CD8-positive, alpha-beta memory T cell (primary cell): ENCODE measurements at regions not wholly inside any gene's neighbourhood (a gene's known extent, or its start where the extent isn't known, plus 50 kb on each side); places are given as distances from the start of the nearest gene placed in this dataset.
A peak's percentile ranks its signal among the peaks of the same experiment; 100 is the strongest.

Source experiments
- CTCF ChIA-PET: fragments of 350-600 bp; sonication (Branson Sonifier 250); formaldehyde crosslinking; loops from one replicate; lab custom pipeline; 2021; ENCODE audit warnings: antibody characterized with exemption; lab: Charles Lee
- POLR2A ChIA-PET: fragments of 350-600 bp; sonication (Branson Sonifier 250); formaldehyde crosslinking; loops from one replicate; lab custom pipeline; 2021; ENCODE audit warnings: antibody characterized with exemption; lab: Charles Lee
- DNase-seq, 5 donors: peaks; one replicate each; pipeline versions ENCODE4 v3.0.0 to v3.0.0-alpha.2; 2020 to 2022; ENCODE audit warnings: mixed read lengths in 1 of 5
- H3K27ac ChIP-seq: one replicate; pipeline ENCODE4 v1.7.0; 2013; ENCODE audit warnings: low read depth, mild to moderate bottlenecking, low read length, moderate library complexity
- H3K27me3 ChIP-seq: 2 replicates; pipeline ENCODE4 v1.7.0; 2013; ENCODE audit warnings: low read length, mild to moderate bottlenecking; ENCODE audit not compliant: insufficient read depth, poor library complexity, severe bottlenecking
- H3K36me3 ChIP-seq: 2 replicates; pipeline ENCODE4 v1.7.0; 2013; ENCODE audit warnings: mild to moderate bottlenecking, low read length, moderate library complexity; ENCODE audit not compliant: insufficient read depth
- H3K4me1 ChIP-seq: 2 replicates; pipeline ENCODE4 v1.7.0; 2013; ENCODE audit warnings: mild to moderate bottlenecking, low read length, moderate library complexity; ENCODE audit not compliant: insufficient read depth
- H3K4me3 ChIP-seq: 2 replicates; pipeline ENCODE4 v1.7.0; 2013; ENCODE audit warnings: mild to moderate bottlenecking, low read length
- H3K9me3 ChIP-seq: 2 replicates; pipeline ENCODE4 v1.7.0; 2013; ENCODE audit warnings: mild to moderate bottlenecking, low read length
- H3K27ac Mint-ChIP-seq, 8 donors: one replicate each; pipeline ENCODE4 v1.8.0; 2020 to 2021; ENCODE audit warnings: mixed read lengths in 8 of 8, mild to moderate bottlenecking in 6 of 8, inconsistent platforms in 3 of 8, moderate library complexity in 3 of 8
- H3K27me3 Mint-ChIP-seq, 2 donors: one replicate each; pipeline ENCODE4 v1.8.0; 2020 to 2021; ENCODE audit warnings: mixed read lengths in 2 of 2, mild to moderate bottlenecking in 1 of 2, moderate library complexity in 1 of 2
- H3K36me3 Mint-ChIP-seq, 3 donors: one replicate each; pipeline ENCODE4 v1.8.0; 2020 to 2021; ENCODE audit warnings: mixed read lengths in 3 of 3, inconsistent platforms in 1 of 3, mild to moderate bottlenecking in 1 of 3
- H3K4me1 Mint-ChIP-seq, 3 donors: one replicate each; pipeline ENCODE4 v1.8.0; 2020 to 2021; ENCODE audit warnings: mixed read lengths in 3 of 3, inconsistent platforms in 1 of 3, mild to moderate bottlenecking in 1 of 3
- H3K4me3 Mint-ChIP-seq, 7 donors: one replicate each; pipeline ENCODE4 v1.8.0; 2020 to 2021; ENCODE audit warnings: mixed read lengths in 7 of 7, mild to moderate bottlenecking in 6 of 7, moderate library complexity in 4 of 7, inconsistent platforms in 2 of 7
- H3K9me3 Mint-ChIP-seq, 5 donors: one replicate each; pipeline ENCODE4 v1.8.0; 2020 to 2022; ENCODE audit warnings: mixed read lengths in 5 of 5, mild to moderate bottlenecking in 3 of 5, moderate library complexity in 2 of 5, inconsistent platforms in 1 of 5

DNA sequence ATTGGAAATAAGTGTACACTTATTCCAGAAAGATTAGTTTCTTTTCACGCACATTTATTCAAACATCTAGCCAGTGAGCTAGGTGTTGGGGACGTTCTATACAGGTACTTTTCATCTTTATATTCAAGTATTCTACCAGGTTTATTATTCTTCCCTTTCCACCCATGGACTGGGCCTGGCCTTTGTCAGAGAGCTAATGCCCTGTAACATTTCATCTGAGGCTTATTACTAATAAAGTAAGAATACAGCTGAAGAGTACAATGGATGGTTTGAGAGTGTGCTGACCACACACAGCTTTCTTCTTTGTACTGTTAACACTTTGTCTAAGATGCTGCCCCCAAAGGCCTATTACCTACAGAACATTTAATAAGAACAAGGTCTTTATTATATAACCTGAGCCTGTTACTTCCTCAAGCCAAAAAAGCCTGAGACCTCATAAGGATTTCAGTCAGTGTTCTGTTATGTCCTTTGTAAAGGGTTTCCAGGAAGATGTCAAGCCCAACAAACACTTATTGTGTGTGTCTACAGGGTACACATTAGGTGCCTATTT lies 93.5 kb downstream of the ZNF608 start:
- peaks cover 0 to 5% of the 10 kb centered on the region in 2 donors for H3K27me3 Mint-ChIP-seq

DNA sequence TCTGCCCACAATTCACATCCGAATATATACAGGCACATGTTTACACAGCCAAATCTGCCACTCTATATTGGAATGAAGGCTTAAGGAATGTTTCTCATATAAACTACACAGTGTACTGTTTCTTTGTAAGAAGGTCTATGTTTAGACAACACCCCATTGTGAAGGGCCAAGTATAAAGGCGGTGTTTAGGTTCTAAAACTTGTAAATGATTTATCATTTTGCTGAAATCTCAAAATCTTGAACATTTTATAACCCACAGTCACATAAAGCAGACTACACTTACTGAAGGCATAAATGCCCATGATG lies 94.0 kb downstream of the ZNF608 start:
- Histone ChIP-seq H3K27me3 (peaks cover 13% of the 10 kb centered on the region), H3K9me3 (no peaks in the 10 kb centered on the region), H3K36me3 (no peaks in the 10 kb centered on the region), H3K4me3 (no peak overlapping the region), H3K4me1 (peaks cover 37% of the 10 kb centered on the region), H3K27ac (no peak overlapping the region)
- Mint-ChIP-seq H3K36me3 (peaks cover 0 to 2% (median 0%) of the 10 kb centered on the region in 3 donors), H3K9me3 (peaks cover 0 to 9% (median 0%) of the 10 kb centered on the region in 5 donors), H3K4me1 (peaks cover 12 to 35% (median 18%) of the 10 kb centered on the region in 3 donors), H3K27me3 (peaks cover 0 to 5% of the 10 kb centered on the region in 2 donors), H3K4me3 (no peak overlapping the region), H3K27ac (no peak overlapping the region)
- DNase-seq = no peak
- POLR2A ChIA-PET = no interaction called here
- CTCF ChIA-PET = no interaction called here

More for the DNA sequence above, 93.5 kb downstream of the ZNF608 start:
- no peaks in the 10 kb centered on the region for H3K36me3 ChIP-seq
- H3K4me3 ChIP-seq = no peak overlapping the region
- ChIA-PET CTCF (no interaction called here), POLR2A (no interaction called here)
- no peak for DNase-seq
- H3K4me1 Mint-ChIP-seq = peaks cover 12 to 32% (median 18%) of the 10 kb centered on the region in 3 donors
- H3K36me3 Mint-ChIP-seq = peaks cover 0 to 2% (median 0%) of the 10 kb centered on the region in 3 donors
- no peak overlapping the region for H3K27ac ChIP-seq
- peaks cover 0 to 9% (median 0%) of the 10 kb centered on the region in 5 donors for H3K9me3 Mint-ChIP-seq
- no peak overlapping the region for H3K4me3 Mint-ChIP-seq
- H3K9me3 ChIP-seq = no peaks in the 10 kb centered on the region
- no peak overlapping the region for H3K27ac Mint-ChIP-seq
- H3K4me1 ChIP-seq = peaks cover 37% of the 10 kb centered on the region
- peaks cover 13% of the 10 kb centered on the region for H3K27me3 ChIP-seq

- POLR2A ChIA-PET = no interaction called here
- CTCF ChIA-PET = no interaction called here
- Histone ChIP-seq H3K27ac (peak overlapping the region; percentile 15), H3K4me3 (no peak overlapping the region), H3K36me3 (no peaks in the 10 kb centered on the region), H3K9me3 (no peaks in the 10 kb centered on the region), H3K4me1 (peaks cover 37% of the 10 kb centered on the region), H3K27me3 (peaks cover 13% of the 10 kb centered on the region)
- DNase-seq = peak in 1 of 5 donors; percentile 2
- Mint-ChIP-seq H3K4me3 (peak overlapping the region in 4 of 7 donors; percentile 19 to 39 (median 30)), H3K27me3 (peaks cover 0 to 8% of the 10 kb centered on the region in 2 donors), H3K4me1 (peaks cover 12 to 39% (median 18%) of the 10 kb centered on the region in 3 donors), H3K27ac (peak overlapping the region in 1 of 8 donors; percentile 5), H3K36me3 (peaks cover 0 to 2% (median 0%) of the 10 kb centered on the region in 3 donors), H3K9me3 (peaks cover 0 to 9% (median 0%) of the 10 kb centered on the region in 5 donors)
These were observed 94.6 kb downstream of the ZNF608 start for GRCh38 chr5:124651663-124652513.

- no peak overlapping the region for H3K27ac Mint-ChIP-seq
- Histone ChIP-seq H3K4me3 (no peak overlapping the region), H3K9me3 (no peaks in the 10 kb centered on the region), H3K27ac (peak overlapping the region; percentile 21), H3K4me1 (peaks cover 37% of the 10 kb centered on the region), H3K36me3 (no peaks in the 10 kb centered on the region), H3K27me3 (peaks cover 13% of the 10 kb centered on the region)
- peaks cover 0 to 9% of the 10 kb centered on the region in 2 donors for H3K27me3 Mint-ChIP-seq
- peaks cover 0 to 2% (median 0%) of the 10 kb centered on the region in 3 donors for H3K36me3 Mint-ChIP-seq
- POLR2A ChIA-PET = no interaction called here
- no peak for DNase-seq
- peaks cover 12 to 39% (median 18%) of the 10 kb centered on the region in 3 donors for H3K4me1 Mint-ChIP-seq
- CTCF ChIA-PET = no interaction called here
- H3K4me3 Mint-ChIP-seq = peak overlapping the region in 2 of 7 donors; percentile 24 to 39
- H3K9me3 Mint-ChIP-seq = peaks cover 0 to 9% (median 0%) of the 10 kb centered on the region in 5 donors
These were observed 95.3 kb downstream of the ZNF608 start for GRCh38 chr5:124650951-124651662.

- DNase-seq = no peak
- Mint-ChIP-seq H3K27ac (peak overlapping the region in 1 of 8 donors; percentile 73), H3K27me3 (peaks cover 0 to 9% of the 10 kb centered on the region in 2 donors), H3K9me3 (peaks cover 0 to 9% (median 0%) of the 10 kb centered on the region in 5 donors), H3K4me1 (peaks cover 12 to 39% (median 18%) of the 10 kb centered on the region in 3 donors), H3K4me3 (peak overlapping the region in 1 of 7 donors; percentile 41), H3K36me3 (peaks cover 0 to 2% (median 0%) of the 10 kb centered on the region in 3 donors)
- ChIA-PET POLR2A (no interaction called here), CTCF (no interaction called here)
- no peaks in the 10 kb centered on the region for H3K9me3 ChIP-seq
- H3K4me3 ChIP-seq = no peak overlapping the region
- H3K36me3 ChIP-seq = no peaks in the 10 kb centered on the region
- H3K4me1 ChIP-seq = peaks cover 37% of the 10 kb centered on the region
- H3K27me3 ChIP-seq = peaks cover 13% of the 10 kb centered on the region
- H3K27ac ChIP-seq = no peak overlapping the region
These were observed 96.3 kb downstream of the ZNF608 start for GRCh38 chr5:124650147-124650561.

- Histone ChIP-seq H3K4me1 (peaks cover 37% of the 10 kb centered on the region), H3K9me3 (no peaks in the 10 kb centered on the region), H3K36me3 (no peaks in the 10 kb centered on the region), H3K4me3 (peak overlapping the region; percentile 14), H3K27me3 (peaks cover 13% of the 10 kb centered on the region), H3K27ac (no peak overlapping the region)
- ChIA-PET CTCF (no interaction called here), POLR2A (no interaction called here)
- Mint-ChIP-seq H3K9me3 (peaks cover 0 to 9% (median 2%) of the 10 kb centered on the region in 5 donors), H3K27me3 (peaks cover 0 to 9% of the 10 kb centered on the region in 2 donors), H3K36me3 (peaks cover 0 to 2% (median 0%) of the 10 kb centered on the region in 3 donors), H3K4me3 (peak overlapping the region in 5 of 7 donors; percentile 1 to 41 (median 32)), H3K4me1 (peaks cover 12 to 39% (median 18%) of the 10 kb centered on the region in 3 donors), H3K27ac (peak overlapping the region in 2 of 8 donors; percentile 35 to 73)
- peak in 4 of 5 donors; percentile 30 to 80 (median 64) for DNase-seq
These were observed 96.8 kb downstream of the ZNF608 start for GRCh38 chr5:124649491-124650146.

- Mint-ChIP-seq H3K4me1 (peaks cover 12 to 39% (median 18%) of the 10 kb centered on the region in 3 donors), H3K36me3 (peaks cover 0 to 2% (median 0%) of the 10 kb centered on the region in 3 donors), H3K4me3 (peak overlapping the region in 1 of 7 donors; percentile 22), H3K9me3 (peaks cover 0 to 9% (median 2%) of the 10 kb centered on the region in 5 donors), H3K27ac (no peak overlapping the region), H3K27me3 (peaks cover 0 to 9% of the 10 kb centered on the region in 2 donors)
- Histone ChIP-seq H3K27ac (no peak overlapping the region), H3K4me1 (peaks cover 37% of the 10 kb centered on the region), H3K36me3 (no peaks in the 10 kb centered on the region), H3K4me3 (peak overlapping the region; percentile 14), H3K27me3 (peaks cover 13% of the 10 kb centered on the region), H3K9me3 (no peaks in the 10 kb centered on the region)
- DNase-seq = no peak
- CTCF ChIA-PET = no interaction called here
- POLR2A ChIA-PET = no interaction called here
These were observed 97.5 kb downstream of the ZNF608 start for GRCh38 chr5:124648902-124649467.
